GM19023 (cell line): ENCODE measurements at regions not wholly inside any gene's neighbourhood (a gene's known extent, or its start where the extent isn't known, plus 50 kb on each side); places are given as distances from the start of the nearest gene placed in this dataset.

Source experiments
- ATAC-seq: cut with Tn5 transposase; IDR thresholded peaks from one replicate; pipeline ENCODE4 v1.9.1; 2021; ENCODE audit warnings: mild to moderate bottlenecking, moderate library complexity; ENCODE audit not compliant: unreplicated experiment

DNA sequence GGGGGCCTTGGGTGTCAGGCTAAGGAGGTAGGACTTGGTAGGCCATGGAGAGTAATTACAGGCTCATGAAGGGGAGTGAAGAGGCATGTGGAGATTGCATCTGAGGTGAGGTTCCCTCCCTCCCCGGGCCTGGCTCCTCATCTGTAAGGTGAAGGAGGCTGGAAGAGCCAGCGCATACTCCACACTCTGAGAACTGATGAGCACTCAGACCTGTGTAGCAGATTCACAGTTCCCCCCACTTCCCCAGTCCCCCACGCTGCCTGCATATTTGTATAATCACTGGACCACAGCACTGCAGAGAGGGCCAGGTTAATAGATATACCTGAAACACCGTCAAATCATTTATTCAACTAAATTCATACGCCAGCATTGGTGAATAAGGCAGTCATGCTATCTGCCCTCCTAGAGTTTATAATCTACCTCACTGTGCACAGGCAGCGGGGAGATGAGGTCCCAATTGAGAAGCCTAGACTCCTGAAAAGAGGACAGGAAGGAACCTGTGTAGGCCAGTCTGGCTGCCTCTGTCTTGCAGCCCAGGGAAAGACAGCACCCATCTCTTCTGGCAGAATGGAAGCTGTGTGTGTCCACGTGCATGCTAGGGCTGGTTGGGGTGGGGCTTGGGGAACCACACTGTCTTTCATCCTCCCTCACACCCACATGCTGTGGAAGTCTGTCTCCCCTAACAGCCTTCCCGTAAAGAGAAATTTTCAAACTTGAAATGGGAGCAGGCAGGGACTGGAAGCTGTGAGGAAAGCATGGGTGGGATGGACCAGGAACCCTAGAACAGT is 110.6 kb upstream of the ATP1A1 start:
- no peak for ATAC-seq

DNA sequence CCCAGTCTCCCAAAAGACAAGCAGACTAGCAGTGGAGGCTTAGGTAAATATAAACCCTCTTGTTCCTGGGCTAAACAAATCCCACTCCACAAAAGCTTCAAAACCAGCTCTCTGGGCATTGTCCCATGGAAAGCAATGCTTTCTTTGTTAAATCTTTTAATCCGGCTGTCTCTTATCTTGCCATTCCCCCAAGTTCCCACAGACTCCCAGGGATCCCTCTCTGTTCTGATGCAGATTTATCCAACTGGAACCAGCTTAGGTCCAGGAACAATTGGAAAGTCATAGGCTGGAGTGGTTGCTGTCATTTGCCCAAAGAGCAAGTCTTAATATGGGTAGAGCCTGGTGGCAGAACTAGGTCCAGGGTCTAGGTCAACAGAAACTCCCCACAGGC is 110.1 kb upstream of the ATP1A1 start:
- no peak for ATAC-seq

DNA sequence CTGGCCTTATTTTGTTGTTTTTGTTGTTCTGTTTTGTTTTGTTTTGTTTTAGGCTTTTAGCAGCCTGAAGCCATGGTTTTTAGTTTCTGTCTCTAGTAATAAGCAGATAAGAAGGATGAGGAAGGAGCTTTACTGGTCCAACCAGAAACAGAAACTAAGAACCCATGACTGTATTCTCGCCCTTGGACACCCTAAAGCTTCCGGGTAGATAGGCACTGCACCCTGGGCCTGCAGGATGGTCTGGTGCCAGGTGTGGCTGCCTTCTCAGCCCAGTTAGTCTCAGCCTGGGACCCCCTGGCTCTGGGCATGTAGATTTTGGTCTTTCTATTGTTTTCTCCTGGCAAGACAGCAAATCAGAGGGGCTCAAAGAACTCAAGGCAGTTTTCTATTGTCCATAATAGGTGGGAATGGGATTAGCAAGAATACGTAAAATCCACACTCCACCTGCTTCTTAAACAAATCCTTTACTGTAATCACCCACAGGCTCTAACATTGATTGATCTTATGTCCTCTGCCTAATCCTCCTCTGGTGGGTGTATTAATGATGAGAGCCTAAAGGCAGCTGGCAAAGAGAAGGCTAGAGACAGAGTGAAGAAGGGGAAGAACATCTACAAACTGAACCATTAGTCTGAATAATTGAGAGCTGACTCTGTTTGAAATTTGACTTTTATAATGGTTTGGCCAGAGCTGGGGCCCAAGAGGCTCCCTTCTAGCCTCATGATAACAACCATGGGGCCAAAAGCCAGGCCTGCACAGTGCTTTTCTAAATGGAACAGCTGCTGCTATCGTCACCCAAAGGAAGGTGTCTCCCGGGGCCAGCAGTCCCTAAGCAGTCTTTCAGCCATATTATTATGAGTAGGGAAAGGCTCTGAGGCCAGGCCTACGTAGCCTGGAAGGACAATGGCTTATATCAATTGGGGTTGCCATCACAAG is 106.8 kb upstream of the ATP1A1 start:
- no peak for ATAC-seq

DNA sequence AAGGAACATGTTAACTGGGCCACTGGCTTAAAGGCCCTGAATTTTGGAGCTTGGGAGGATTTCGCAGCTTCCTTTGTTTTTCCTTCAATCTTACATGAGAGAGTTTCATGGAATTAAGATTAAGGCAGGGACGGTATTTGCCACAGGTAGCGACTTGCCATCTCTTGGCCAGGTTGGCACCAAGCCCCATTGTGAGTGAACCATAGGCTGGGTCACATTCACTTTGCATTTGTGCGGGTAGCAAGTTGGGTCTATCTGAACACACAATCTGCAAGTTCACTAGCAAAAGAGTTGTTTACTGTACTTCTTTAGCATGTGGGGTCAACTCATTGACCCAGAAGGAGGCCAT is 106.2 kb upstream of the ATP1A1 start:
- ATAC-seq, result no peak

DNA sequence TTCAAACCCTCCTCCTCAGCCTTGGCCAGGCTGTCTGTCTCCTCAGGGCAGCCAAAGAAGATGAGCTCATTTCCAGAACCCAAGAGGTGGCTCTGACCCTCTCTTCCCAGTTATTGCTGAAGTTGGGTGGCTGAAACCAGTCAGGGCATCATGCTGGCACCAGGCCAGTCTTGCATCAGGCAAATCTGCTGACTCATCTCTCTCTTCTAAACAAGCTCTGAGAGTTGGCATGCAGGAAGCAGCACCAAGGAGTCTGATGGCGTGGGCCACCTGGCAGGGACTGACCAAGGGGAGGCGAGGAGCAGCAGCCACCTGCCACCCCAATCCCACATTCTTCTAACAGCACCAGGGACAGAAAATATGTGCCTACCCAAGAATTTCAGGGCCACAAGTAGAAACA is 104.8 kb upstream of the ATP1A1 start:
- no peak for ATAC-seq

DNA sequence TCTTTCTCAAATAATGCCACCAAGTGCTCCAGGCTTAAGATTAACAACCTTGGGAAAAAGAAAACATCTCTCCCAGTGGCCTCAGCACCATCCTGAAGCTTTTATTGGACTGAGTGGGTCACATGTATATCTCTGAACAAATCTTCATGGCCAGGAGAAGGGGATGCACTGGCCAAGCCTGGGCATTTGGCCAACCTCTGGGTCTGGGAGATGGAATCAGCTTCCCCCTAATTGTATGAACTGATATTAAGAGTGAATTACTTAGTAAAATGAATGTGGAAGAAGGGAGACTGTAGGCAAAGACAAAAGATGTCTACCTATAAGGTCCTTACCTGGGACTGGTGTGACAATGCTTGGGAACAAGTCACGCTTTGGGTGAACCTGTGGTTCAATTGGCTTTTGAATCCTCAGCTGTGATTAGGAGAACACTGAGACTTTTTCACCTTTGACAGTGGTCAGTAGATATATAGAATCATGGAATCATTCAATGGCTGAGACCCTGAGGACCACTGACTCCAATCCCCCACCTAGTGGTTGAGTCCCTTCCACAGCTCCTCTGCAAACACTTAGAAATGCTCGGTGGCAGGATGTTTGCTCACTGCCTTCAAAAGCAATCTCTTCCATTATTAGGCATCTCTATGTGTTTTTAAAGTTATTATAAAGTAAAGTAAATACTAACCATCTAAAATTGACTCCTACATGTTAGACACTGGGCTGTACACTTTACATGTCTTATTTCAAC is 102.6 kb upstream of the ATP1A1 start:
- no peak for ATAC-seq

DNA sequence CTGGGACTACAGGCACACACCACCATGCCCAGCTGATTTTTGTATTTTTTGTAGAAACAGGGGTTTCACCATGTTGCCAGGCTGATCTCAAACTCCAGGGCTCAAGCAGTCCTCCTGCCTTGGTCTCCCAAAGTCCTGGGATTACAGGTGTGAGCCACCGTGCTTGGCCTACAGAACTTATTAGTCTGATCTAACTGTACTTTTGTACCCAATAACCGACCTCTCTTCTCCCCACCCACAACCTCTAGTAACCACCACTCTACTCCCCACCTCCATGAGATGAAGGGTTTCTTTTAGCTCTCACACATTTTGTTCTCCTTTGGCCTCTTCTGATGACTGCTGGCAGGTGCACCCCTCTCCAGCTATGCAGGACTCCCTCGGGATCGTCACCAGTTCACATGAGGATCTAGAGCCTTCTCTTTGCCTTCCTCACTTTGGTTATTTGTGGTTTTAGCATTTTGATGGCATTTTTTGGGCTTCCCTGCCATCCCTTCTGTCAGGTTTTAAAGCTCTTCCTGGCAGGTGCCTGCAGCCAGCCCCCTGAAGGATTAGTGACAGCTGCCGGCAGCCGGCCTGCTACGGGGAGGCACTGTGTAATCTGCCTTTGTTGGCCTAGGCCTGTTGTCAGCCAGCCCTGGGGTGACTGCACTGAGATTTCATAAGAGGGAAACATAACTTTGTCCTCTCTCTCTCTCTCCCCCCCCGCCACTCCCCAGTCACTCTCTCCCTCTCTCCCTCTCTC is 99.8 kb upstream of the ATP1A1 start:
- no peak for ATAC-seq

DNA sequence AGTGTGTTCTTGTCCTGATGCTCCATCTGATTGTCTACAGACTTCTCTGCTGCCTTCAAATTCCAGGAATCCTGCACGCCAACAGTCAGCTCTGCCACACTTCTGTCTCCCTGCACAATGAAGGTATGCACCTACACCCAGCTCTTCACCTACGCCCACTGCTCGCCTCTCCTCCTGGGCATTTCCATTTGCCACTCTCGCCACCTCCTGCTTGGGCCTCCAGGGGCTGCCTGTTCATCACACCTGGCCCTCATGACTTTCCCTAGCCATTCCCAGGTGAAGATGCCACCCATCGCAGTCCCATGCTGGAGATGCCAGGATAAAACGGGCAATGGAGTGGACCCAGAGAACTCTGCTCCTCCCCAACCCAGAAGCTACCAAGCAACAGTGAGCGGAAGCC is 96.5 kb upstream of the ATP1A1 start:
- no peak for ATAC-seq

DNA sequence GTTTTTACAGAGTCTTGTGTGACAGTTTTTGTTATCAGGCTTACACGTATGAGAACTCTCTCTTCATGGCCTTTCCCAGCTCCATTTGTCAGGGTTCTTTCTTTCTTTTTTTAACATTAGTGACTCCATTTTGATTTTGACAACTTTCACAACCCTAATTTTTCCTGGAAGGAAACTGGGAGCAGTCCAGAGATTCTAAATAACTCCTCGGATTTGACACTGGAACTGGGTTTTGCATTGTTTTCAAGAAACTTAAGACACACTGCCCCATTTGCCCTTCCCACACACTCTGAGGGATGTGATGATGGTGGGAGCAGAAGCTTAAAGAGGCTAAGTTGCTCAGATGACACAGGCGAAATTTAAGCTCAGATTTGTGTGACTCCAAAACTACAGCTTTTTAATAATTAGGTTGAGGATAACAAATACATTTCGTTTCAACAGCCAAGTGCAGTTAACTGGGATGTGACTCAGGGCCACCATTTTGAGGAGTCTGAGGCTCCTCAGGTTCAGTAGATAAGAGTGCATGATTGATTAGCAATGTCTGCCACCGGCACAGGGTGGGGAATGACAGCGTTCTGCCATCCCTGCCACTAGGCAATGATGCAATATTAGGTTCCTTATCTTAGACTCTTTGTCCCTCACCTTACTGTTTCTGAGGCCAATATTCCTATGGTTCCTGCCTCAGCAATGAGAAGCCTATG is 95.1 kb upstream of the ATP1A1 start:
- ATAC-seq, result no peak

DNA sequence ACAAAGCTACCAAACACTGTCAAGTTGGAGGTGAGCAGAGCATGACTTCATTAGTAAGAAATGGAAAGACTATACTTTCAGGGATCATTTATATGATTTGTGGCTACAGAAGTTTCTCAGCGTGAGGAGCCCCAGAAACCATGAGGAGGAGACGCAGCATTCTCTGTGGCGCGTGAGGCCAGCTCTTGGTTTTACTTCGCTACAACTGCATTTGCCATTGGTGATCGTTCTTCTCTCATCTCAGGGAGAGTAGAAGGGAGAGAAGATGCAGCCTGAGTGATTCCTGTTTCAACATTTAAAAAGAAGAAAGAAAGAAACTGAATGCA is 94.5 kb upstream of the ATP1A1 start:
- ATAC-seq, result no peak

DNA sequence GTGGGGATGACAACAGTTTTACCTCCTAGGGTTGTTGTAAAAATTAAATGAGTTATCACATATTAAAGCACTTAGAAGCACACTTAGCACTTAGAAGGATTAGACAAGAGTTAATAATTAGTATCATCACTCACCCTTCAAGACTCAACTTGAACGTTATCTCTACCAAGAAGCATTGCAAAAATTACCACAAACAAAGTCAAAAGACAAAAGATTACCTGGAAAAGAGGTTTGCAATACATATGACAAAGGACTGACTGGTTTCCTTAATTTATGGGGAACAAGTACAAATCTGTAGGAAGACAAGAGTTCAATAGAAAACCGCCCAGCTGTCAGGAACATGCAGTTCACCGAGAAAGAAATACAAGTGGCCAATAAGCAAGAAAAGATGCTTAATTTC is 93.3 kb upstream of the ATP1A1 start:
- ATAC-seq, result no peak

DNA sequence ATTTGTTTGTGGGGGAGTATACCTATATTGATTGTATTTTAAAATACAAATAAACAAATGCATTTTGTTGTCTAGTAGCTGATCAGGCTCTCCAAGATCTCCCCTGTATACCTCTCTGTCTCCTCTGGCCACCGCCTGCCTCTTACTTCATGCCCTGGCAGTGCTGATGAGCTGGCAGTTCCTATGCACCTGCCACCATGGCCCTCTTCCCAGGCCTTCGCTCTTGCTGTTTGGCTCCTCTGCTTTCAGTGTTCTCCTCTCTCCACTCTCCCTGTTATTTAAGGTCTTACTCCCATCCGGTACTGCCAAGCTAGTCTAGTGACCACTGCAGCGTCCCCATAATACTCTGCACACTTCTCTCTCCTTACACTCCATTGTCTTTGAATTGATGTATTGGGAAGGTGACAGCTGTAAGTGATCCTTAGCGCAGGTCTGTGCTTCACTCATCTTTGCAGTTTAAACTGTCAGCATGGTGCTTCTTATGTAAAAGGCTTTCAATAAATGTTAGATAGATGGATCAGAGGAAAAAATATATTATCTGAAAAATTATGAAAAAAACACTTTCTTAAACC is 88.1 kb upstream of the ATP1A1 start:
- no peak for ATAC-seq

DNA sequence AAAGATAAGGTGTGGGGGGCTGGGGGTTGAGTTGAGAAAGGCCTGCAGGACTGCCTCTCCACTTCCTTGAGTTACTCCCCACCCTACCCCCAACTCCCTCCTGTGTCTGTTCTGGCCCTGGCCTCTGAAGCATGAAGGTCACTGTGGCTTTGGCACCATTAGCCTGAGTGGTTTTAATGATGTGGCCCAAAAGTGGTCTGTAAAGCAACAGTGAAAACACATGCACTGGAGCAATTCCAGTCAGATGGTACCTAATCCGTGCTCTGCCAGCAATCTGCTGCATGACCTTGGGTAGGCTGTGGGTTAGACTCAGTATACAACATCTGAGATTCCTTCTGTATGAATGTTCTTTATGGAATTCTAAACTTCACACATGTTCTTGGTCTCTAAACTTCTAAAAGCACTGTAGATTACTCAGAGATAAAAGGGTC is 86.5 kb upstream of the ATP1A1 start:
- no peak for ATAC-seq

DNA sequence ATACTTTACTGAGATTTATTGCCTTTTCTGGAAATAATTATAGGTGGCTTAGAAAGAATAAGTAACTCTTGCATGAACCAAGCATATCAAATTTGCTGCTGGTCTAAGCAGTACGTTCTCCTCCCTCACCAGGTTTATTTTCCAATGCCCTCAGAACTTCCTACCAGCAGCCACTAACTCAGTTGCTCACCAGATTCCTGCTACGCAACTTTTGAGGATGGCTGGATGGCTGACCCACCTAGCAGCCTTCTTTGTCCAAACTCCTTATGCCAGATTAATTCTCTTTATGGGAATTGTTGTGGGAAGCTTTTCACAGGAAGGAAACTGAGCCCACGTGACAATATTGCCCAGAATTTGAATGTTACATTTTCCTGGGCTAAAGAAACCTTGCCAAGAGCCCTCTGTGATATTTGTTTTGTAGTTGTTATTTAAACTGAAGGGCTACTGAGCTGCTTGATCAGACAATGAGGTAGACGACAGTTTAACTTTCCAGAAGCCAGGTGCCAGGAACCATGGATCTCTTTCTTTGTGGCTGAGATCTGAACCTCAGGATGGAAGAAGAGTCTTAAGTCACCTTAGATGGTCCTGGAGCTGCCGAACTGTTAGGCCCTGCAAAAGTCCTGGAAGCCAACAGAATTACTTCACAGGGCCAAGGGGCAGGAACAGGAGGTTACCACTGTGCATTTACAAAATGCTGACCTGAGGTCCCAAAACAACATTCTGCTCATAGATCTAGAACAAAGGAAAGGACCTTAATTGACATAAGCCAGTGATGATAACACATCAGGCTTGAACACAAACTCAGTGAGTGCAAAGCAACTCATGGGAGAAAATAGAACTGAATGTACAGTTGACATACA is 85.5 kb upstream of the ATP1A1 start:
- peak; percentile 25 for ATAC-seq

DNA sequence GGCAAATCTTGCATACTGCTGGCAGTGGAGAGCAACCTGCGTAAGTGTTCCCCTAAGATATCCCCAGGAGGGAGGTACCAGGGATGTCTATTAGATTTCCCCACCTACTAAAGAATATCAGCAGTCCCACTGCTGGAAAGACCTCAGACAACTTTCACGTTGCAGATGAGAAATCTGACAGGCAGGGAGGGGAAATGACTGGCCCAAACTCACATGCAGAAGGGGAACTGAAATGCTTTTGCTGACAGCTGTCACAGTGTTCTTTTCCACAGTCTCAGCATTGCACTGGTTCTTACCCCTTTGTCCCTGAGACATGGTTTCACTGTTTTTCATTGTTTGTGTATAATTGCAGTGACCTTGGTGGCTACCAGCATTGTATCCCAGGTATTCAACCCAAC is 84.8 kb upstream of the ATP1A1 start:
- peak; percentile 95 for ATAC-seq

DNA sequence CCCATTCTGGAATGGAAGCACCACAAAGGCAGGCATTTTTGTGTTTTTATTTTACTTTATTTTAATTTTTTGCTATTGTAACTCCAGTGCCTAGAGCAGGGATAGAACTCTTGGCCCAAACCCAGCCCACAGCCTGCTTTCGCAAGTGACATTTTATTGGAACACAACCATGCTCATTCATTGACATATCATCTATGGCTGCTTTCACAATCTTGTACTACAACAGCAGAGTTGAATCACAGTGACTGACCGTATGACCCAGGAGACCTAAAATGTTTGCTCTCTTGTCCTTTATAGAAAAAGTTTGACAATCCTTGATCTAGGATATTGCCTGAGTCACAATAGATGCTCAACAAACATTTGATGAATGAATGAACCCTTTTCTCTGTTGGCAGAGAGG is 83.9 kb upstream of the ATP1A1 start:
- ATAC-seq, result no peak

DNA sequence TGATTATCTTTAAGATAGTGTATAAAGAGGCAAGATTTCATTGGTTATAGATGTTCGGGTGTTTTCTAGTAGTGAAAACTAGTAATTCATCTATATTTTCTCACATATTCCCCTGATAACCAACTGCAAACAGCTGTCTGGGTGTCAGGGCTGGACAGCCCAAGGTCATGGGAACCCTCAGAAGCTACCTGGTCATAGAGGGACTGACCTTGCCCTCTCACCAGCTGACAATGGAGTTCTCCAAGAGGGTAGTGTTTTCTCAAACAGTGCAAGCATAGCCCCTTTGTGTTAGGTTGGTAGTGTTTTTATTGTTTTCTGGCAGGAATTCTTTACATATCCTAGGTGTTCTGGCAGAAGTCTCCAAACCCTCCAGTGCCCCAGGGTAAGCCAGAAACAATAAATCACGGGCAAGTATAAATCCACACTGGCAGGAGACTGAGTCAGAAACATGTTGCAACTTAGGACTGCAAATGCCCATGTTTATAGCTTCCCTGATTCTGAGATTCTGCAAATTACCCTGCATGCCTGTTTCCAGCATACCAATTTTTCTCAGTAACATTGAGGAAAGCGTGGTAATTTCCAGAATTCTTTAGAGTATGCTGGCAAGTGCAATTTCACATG is 82.8 kb upstream of the ATP1A1 start:
- ATAC-seq, result no peak

DNA sequence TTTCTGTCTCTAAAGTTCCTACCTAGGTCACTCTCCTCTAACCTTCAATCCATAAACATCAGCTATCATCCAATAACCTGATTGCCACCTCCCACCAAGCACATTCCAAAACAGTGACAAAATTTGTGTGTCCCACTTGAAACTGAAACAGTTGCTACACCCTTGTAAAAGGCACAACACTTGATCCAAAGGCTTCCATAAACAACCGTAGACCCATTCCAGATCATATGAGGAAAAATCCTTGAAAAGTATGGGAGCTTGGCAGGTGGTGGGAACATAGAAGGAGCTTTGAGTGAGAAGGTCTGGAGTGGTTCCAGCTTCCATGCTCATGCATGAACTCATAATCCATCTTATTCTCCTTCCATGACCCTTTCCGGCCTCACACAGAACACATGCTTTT is 82.0 kb upstream of the ATP1A1 start:
- no peak for ATAC-seq
